ENCODE measurements at regions not wholly inside any gene's neighbourhood (a gene's known extent, or its start where the extent isn't known, plus 50 kb on each side); places are given as distances from the start of the nearest gene placed in this dataset.
"Not testable (repeated sequence)": the region's sequence is repeated elsewhere in the genome, so short reads cannot be mapped to it uniquely, and the experiment has no call there.

- CTCF ChIA-PET; H3K27ac Mint-ChIP-seq; H3K27me3 Mint-ChIP-seq; H3K9me3 Mint-ChIP-seq; POLR2A ChIA-PET; H3K4me3 Mint-ChIP-seq; DNase-seq; intact Hi-C loops (cut with micrococcal nuclease); H3K4me1 Mint-ChIP-seq (ENCODE audit: low read depth); H3K36me3 Mint-ChIP-seq: not testable (repeated sequence)
Measured at GRCh38 chr10:130518921-130519320, 382.7 kb downstream of the GLRX3 start.

DNA sequence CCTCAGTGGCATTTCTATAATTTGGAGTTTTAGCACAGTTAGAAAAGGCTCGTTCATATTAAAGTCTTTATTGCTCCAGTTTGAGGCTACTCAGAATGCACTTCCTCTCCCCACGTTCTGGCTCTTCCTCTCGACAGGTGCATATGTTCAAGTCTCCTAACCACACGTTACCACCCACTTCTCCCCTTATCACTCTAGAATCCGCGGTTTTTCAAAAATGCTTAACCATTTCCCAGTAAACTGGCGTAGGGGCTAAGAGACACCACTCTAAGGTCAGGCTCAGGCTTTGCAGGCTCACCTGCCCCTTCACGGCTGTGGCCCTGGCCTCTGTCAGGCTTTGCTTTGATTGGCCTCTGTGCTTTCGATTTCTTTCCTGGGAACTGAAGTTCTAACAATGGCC is 383.6 kb downstream of the GLRX3 start:
- H3K9me3 Mint-ChIP-seq: peaks cover 5% of the 10 kb centered on the region
- ChIA-PET CTCF (no interaction called here), POLR2A (no interaction called here)
- DNase-seq: no peak
- H3K36me3 Mint-ChIP-seq: no peaks in the 10 kb centered on the region
- H3K4me3 Mint-ChIP-seq: no peak overlapping the region
- H3K27me3 Mint-ChIP-seq: no peaks in the 10 kb centered on the region
- no peak overlapping the region for H3K27ac Mint-ChIP-seq
- no peaks in the 10 kb centered on the region for H3K4me1 Mint-ChIP-seq (ENCODE audit: low read depth)
- intact Hi-C loops (cut with micrococcal nuclease): no loop called here

DNA sequence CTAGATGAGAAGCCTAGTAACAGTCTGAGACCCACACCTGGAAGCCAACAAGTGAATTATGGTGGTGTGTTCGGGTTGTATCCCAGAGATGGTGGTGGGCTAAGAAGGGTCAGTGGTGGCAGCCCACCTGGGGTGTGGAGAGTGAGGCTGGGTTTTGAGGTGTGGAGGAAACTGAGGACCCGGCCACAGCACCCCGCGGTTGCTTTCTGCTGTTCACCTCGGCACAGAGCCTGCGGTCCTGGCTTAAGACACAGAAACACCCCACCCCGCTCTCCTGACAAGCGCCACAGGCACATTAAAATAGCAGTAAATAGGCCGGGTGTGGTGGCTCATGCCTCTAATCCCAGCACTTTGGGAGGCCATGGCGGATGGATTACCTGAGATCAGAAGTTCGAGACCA is 395.1 kb downstream of the GLRX3 start:
- Mint-ChIP-seq H3K4me1 (ENCODE audit: low read depth) (no peaks in the 10 kb centered on the region), H3K4me3 (no peak overlapping the region), H3K27me3 (peaks cover 2% of the 10 kb centered on the region), H3K27ac (no peak overlapping the region), H3K9me3 (peaks cover 3% of the 10 kb centered on the region), H3K36me3 (no peaks in the 10 kb centered on the region)
- intact Hi-C loops (cut with micrococcal nuclease): no loop called here
- POLR2A ChIA-PET: no interaction called here
- no peak for DNase-seq
- CTCF ChIA-PET: no interaction called here

DNA sequence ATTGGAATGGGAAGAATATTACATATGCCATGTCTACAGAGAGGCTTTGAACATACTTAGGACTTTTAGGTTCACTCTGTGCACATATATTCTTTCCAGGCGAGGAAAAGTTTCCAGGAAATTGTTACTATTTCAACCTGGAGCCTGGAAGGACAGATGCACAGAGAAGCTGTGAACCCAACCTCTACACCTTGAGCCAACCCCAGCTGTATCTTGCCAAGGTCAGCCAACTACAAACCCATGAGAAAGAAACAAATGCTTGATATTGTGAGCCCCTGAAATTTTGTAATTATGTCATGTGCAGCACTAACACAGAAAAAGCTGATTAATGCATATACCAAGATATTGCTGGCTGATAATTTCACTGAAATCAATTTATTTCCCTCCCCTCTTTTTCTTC is 404.9 kb downstream of the GLRX3 start:
- intact Hi-C loops (cut with micrococcal nuclease): no loop called here
- POLR2A ChIA-PET: no interaction called here
- no peak for DNase-seq
- H3K4me1 Mint-ChIP-seq (ENCODE audit: low read depth): no peaks in the 10 kb centered on the region
- CTCF ChIA-PET: no interaction called here
- no peak overlapping the region for H3K4me3 Mint-ChIP-seq
- H3K36me3 Mint-ChIP-seq: no peaks in the 10 kb centered on the region
- H3K9me3 Mint-ChIP-seq: peaks cover 4% of the 10 kb centered on the region
- H3K27ac Mint-ChIP-seq: no peak overlapping the region
- H3K27me3 Mint-ChIP-seq: peaks cover 3% of the 10 kb centered on the region

GRCh38 chr10:130542761-130543160 is 406.6 kb downstream of the GLRX3 start:
- Mint-ChIP-seq H3K27me3 (peaks cover 5% of the 10 kb centered on the region), H3K4me1 (ENCODE audit: low read depth) (no peaks in the 10 kb centered on the region), H3K9me3 (peaks cover 3% of the 10 kb centered on the region), H3K4me3 (no peak overlapping the region), H3K36me3 (no peaks in the 10 kb centered on the region), H3K27ac (no peak overlapping the region)
- ChIA-PET POLR2A (no interaction called here), CTCF (no interaction called here)
- no peak for DNase-seq
- intact Hi-C loops (cut with micrococcal nuclease): no loop called here

DNA sequence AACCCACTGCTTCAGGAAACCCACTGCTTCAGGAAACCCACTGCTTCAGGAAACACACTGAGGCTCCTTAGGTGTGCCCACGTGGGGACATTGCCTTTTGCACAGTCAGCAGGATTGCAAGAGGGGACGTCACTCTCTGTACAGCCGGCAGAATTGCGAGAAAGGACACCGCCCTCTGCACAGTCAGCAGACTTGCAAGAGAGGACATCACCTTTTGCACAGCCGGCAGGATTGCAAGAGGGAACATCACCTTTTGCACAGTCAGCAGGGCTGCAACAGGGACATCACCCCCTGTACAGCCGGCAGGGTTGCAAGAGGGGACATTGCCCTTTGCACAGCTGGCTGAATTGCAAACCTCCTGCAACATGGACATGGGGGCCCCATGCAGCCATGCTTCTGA is 407.6 kb downstream of the GLRX3 start:
- no peaks in the 10 kb centered on the region for H3K4me1 Mint-ChIP-seq (ENCODE audit: low read depth)
- H3K27me3 Mint-ChIP-seq: peaks cover 5% of the 10 kb centered on the region
- ChIA-PET CTCF (no interaction called here), POLR2A (no interaction called here)
- H3K4me3 Mint-ChIP-seq: no peak overlapping the region
- intact Hi-C loops (cut with micrococcal nuclease): no loop called here
- DNase-seq: no peak
- no peaks in the 10 kb centered on the region for H3K36me3 Mint-ChIP-seq
- H3K9me3 Mint-ChIP-seq: no peaks in the 10 kb centered on the region
- H3K27ac Mint-ChIP-seq: no peak overlapping the region

DNA sequence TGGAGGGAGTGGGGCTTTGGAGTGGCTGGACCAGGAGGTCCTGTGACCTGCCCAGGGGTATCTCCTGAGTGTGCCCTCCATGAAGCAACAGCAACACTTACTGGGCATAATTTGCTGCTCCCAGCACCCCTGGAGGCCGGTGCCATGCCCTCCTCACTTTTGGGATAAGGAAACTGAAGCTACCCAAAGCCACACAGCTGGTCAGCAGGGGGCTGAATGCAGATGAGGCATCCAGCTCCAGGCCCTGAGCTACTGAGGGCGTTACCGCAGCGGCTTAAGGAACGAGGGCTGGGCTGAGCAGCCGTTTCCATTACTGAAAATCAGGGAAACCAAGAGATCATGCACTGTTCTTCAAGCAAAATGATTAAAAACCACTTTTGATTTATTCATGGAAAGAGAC is 408.9 kb downstream of the GLRX3 start:
- H3K4me1 Mint-ChIP-seq (ENCODE audit: low read depth): no peaks in the 10 kb centered on the region
- H3K27me3 Mint-ChIP-seq: peaks cover 6% of the 10 kb centered on the region
- H3K36me3 Mint-ChIP-seq: no peaks in the 10 kb centered on the region
- H3K9me3 Mint-ChIP-seq: no peaks in the 10 kb centered on the region
- ChIA-PET CTCF (no interaction called here), POLR2A (no interaction called here)
- H3K4me3 Mint-ChIP-seq: no peak overlapping the region
- no peak overlapping the region for H3K27ac Mint-ChIP-seq
- DNase-seq: no peak
- intact Hi-C loops (cut with micrococcal nuclease): no loop called here

GRCh38 chr10:130545697-130546096 is 409.5 kb downstream of the GLRX3 start:
- Mint-ChIP-seq H3K9me3 (no peaks in the 10 kb centered on the region), H3K27ac (no peak overlapping the region), H3K4me1 (ENCODE audit: low read depth) (no peaks in the 10 kb centered on the region), H3K4me3 (no peak overlapping the region), H3K27me3 (peaks cover 6% of the 10 kb centered on the region), H3K36me3 (no peaks in the 10 kb centered on the region)
- ChIA-PET POLR2A (no interaction called here), CTCF (no interaction called here)
- DNase-seq: no peak
- intact Hi-C loops (cut with micrococcal nuclease): no loop called here

DNA sequence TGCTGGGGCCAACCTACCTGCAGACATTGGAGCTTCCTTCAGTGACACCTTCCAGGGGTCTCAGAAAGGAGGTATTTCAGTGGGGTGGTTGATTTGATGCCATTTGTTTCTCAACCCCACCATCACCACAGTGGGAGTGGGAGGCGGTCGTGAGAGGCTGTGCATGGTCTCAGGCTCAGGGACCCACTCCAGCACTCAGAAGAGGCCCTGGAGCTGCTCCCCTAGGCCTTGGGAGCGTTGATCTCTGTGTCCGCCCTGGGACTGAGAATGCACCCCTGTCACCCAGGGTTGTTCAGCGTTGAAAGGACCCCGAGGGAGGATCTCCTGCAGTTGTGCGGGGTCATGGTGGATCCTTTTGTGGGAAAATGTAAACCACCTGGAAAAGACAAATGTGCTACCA is 410.6 kb downstream of the GLRX3 start:
- H3K9me3 Mint-ChIP-seq: no peaks in the 10 kb centered on the region
- POLR2A ChIA-PET: no interaction called here

DNA sequence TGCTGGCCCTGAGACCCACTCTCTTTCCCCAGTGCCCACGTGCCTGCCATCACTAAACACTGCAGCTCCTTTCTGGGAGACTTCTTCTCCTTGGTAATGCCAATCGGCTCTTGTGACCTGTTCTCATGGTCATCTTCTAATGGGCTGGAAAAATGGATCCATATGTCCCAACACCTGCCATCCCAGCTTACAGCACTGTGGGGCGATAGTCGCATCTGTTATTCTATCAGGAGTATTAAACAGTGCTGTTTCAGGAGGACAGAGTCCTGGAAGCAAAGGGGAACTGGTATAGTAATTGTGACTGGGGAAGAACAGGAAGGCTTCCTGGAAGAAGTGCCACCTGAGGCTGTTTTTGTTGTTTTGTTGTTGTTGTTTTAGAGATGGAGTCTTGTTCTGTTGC is 411.2 kb downstream of the GLRX3 start:
- H3K4me1 Mint-ChIP-seq (ENCODE audit: low read depth): no peaks in the 10 kb centered on the region
- H3K27me3 Mint-ChIP-seq: peaks cover 6% of the 10 kb centered on the region
- intact Hi-C loops (cut with micrococcal nuclease): no loop called here
- no peak for DNase-seq
- no peak overlapping the region for H3K27ac Mint-ChIP-seq
- no peaks in the 10 kb centered on the region for H3K36me3 Mint-ChIP-seq
- ChIA-PET CTCF (no interaction called here), POLR2A (no interaction called here)
- H3K9me3 Mint-ChIP-seq: no peaks in the 10 kb centered on the region
- H3K4me3 Mint-ChIP-seq: no peak overlapping the region

More for the DNA sequence above, 410.6 kb downstream of the GLRX3 start:
- no peak for DNase-seq
- Mint-ChIP-seq H3K36me3 (no peaks in the 10 kb centered on the region), H3K27me3 (peaks cover 6% of the 10 kb centered on the region), H3K4me3 (no peak overlapping the region), H3K27ac (no peak overlapping the region), H3K4me1 (ENCODE audit: low read depth) (no peaks in the 10 kb centered on the region)
- CTCF ChIA-PET: no interaction called here
- intact Hi-C loops (cut with micrococcal nuclease): no loop called here

- ChIA-PET CTCF (interaction anchor here (0.6 kb wide), 1 partner anchor 395 kb away, joined by 3 read pairs; no protein-coding TSS in a partner anchor), POLR2A (no interaction called here)
- DNase-seq: no peak
- peaks cover 4% of the 10 kb centered on the region for H3K27me3 Mint-ChIP-seq
- H3K27ac Mint-ChIP-seq: no peak overlapping the region
- no peak overlapping the region for H3K4me3 Mint-ChIP-seq
- intact Hi-C loops (cut with micrococcal nuclease): no loop called here
- H3K4me1 Mint-ChIP-seq (ENCODE audit: low read depth): no peaks in the 10 kb centered on the region
- no peaks in the 10 kb centered on the region for H3K36me3 Mint-ChIP-seq
- H3K9me3 Mint-ChIP-seq: no peaks in the 10 kb centered on the region
Measured at GRCh38 chr10:130550952-130551674, 414.9 kb downstream of the GLRX3 start.

GRCh38 chr10:130551676-130552075 is 415.5 kb downstream of the GLRX3 start:
- Mint-ChIP-seq H3K27ac (no peak overlapping the region), H3K9me3 (no peaks in the 10 kb centered on the region), H3K36me3 (no peaks in the 10 kb centered on the region), H3K4me1 (ENCODE audit: low read depth) (no peaks in the 10 kb centered on the region), H3K4me3 (no peak overlapping the region), H3K27me3 (peaks cover 4% of the 10 kb centered on the region)
- no peak for DNase-seq
- intact Hi-C loops (cut with micrococcal nuclease): no loop called here
- ChIA-PET CTCF (no interaction called here), POLR2A (no interaction called here)

- Mint-ChIP-seq H3K27ac (no peak overlapping the region), H3K4me3 (no peak overlapping the region), H3K36me3 (no peaks in the 10 kb centered on the region), H3K9me3 (no peaks in the 10 kb centered on the region), H3K4me1 (ENCODE audit: low read depth) (no peaks in the 10 kb centered on the region), H3K27me3 (peaks cover 2% of the 10 kb centered on the region)
- ChIA-PET POLR2A (no interaction called here), CTCF (no interaction called here)
- DNase-seq: no peak
- intact Hi-C loops (cut with micrococcal nuclease): no loop called here
Measured at GRCh38 chr10:130553826-130554225, 417.6 kb downstream of the GLRX3 start.
